Small intestine (tissue), 7 donors: ENCODE measurements at regions not wholly inside any gene's neighbourhood (a gene's known extent, or its start where the extent isn't known, plus 50 kb on each side); places are given as distances from the start of the nearest gene placed in this dataset.

Source experiments
- DNase-seq, 2 donors: peaks; one replicate each; pipeline versions ENCODE4 v3.0.0 to v3.0.0-alpha.2; 2013
- FAIRE-seq: peaks from 2 replicates; lab custom pipeline; 2012; peaks lifted over from hg19 to GRCh38; lab: Jason Lieb, UNC
- H3K27ac ChIP-seq, 3 donors: one replicate each; pipeline ENCODE4 v1.5.1; 2013; ENCODE audit warnings: low read length in 2 of 3, mild to moderate bottlenecking in 2 of 3, control low read depth in 1 of 3, inconsistent platforms in 1 of 3, low read depth in 1 of 3, moderate library complexity in 1 of 3
- H3K27me3 ChIP-seq, 3 donors: one replicate each; pipeline ENCODE4 v1.6.1; 2013; ENCODE audit warnings: low read length in 3 of 3, inconsistent platforms in 1 of 3; ENCODE audit not compliant: control insufficient read depth in 3 of 3, insufficient read depth in 3 of 3
- H3K36me3 ChIP-seq, 3 donors: one replicate each; pipeline ENCODE4 v1.6.1; 2013; ENCODE audit warnings: low read length in 3 of 3, inconsistent platforms in 1 of 3, low read depth in 1 of 3, mild to moderate bottlenecking in 1 of 3, moderate library complexity in 1 of 3; ENCODE audit not compliant: control insufficient read depth in 3 of 3, insufficient read depth in 2 of 3
- H3K4me1 ChIP-seq, 3 donors: one replicate each; pipeline ENCODE4 v1.6.1; 2013; ENCODE audit warnings: low read length in 2 of 3, inconsistent platforms in 1 of 3, low read depth in 1 of 3, mild to moderate bottlenecking in 1 of 3, moderate library complexity in 1 of 3; ENCODE audit not compliant: control insufficient read depth in 3 of 3, insufficient read depth in 2 of 3
- H3K4me3 ChIP-seq, 3 donors: one replicate each; pipeline ENCODE4 v1.5.1; 2013; ENCODE audit warnings: low read length in 3 of 3, control low read depth in 1 of 3, inconsistent platforms in 1 of 3, low read depth in 1 of 3, mild to moderate bottlenecking in 1 of 3, moderate library complexity in 1 of 3
- H3K9me3 ChIP-seq, 2 donors: one replicate each; pipeline ENCODE4 v1.6.1; 2013; ENCODE audit warnings: low read depth in 1 of 2, low read length in 1 of 2; ENCODE audit not compliant: control insufficient read depth in 2 of 2, insufficient read depth in 1 of 2
- WGBS, 3 donors: extraction: QIAGEN DNeasy Blood & Tissue Kit; methylation state at CpG; one replicate each; pipeline ENCODE4 v1.1.7; 2013; 5-methylcytosine and 5-hydroxymethylcytosine counted together
- donor health status: healthy with polysubstance abuse.
- donor health status: control.
- donor health status: control.
- donor health status: Bipolar disorder and iron deficiency.
- donor health status: healthy.

DNA sequence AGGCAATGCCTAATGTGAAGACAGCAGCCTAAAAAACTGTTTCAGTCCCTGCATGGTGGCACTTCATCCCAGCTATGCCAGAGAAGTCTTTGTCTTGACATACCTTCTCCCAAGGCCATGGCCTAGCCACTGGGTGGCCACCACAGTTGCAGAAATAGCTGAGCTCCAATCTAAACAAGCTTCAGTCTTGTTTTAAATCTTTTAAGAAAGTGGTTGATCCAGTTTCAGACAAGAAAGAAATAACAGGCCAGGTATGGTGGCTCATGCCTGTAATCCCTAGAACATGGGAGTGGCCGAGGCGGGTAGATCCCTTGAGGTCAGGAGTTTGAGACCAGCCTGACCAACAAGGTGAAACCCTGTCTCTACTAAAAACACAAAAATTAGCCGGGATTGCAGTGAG lies 600.0 kb upstream of the PLXNA2 start:
- no peak for DNase-seq
- H3K4me3 ChIP-seq, result no peak overlapping the region
- no peak for FAIRE-seq
- H3K9me3 ChIP-seq, result no peaks in the 10 kb centered on the region
- 79 to 92% (median 87%) methylated on average over 3 of the region's 3 CpGs for WGBS, 3 donors
- H3K27me3 ChIP-seq, result no peaks in the 10 kb centered on the region
- H3K36me3 ChIP-seq, result no peaks in the 10 kb centered on the region
- no peak overlapping the region for H3K27ac ChIP-seq
- H3K4me1 ChIP-seq, result no peaks in the 10 kb centered on the region

DNA sequence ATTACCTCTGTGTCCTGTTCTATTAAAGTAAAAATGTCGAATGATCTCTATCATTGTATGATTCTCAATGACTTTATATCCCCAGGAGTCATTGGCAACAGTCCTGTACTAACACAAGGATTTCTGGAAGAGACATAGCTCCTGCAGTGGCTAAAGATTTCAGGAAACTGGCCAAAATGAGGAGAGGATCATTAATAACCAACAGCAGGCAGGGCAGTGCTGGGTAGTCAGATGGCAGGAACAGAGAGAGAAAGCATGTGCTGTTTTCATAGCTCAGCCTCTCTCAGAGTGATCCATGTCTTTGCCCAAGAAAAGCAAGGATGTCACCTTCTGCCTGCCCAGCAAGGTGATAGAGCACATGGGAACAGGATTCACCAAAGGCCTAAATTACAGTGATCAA lies 604.7 kb upstream of the PLXNA2 start:
- Histone ChIP-seq H3K27me3 (no peaks in the 10 kb centered on the region), H3K36me3 (no peaks in the 10 kb centered on the region), H3K27ac (no peak overlapping the region), H3K4me1 (no peaks in the 10 kb centered on the region), H3K4me3 (no peak overlapping the region), H3K9me3 (no peaks in the 10 kb centered on the region)
- WGBS, 3 donors, result 62 to 76% (median 64%) methylated on average over 1 of the region's 1 CpG
- FAIRE-seq (no peak), DNase-seq (no peak)

DNA sequence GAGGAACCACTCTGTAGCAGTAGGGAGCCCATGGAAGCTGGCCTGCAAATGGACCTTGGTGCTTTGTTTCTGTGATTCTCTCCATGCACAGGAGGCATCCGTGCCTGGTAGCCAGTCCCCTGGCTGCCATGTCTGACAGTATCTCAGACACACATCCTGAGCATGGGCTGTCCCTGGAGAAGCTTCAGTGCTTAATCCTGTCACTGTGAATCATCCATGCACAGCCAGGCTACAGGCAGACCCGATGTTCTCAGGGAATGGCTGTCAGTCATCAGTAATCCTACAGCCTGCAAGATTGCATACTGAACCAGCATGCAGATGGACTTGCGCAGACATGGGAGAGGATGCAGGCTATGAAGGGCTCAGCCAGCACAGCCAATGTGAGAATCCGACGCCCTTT lies 606.3 kb upstream of the PLXNA2 start:
- Histone ChIP-seq H3K4me1 (no peaks in the 10 kb centered on the region), H3K27ac (no peak overlapping the region), H3K36me3 (no peaks in the 10 kb centered on the region), H3K27me3 (no peaks in the 10 kb centered on the region), H3K4me3 (no peak overlapping the region), H3K9me3 (no peaks in the 10 kb centered on the region)
- FAIRE-seq, result no peak
- DNase-seq, result no peak
- 81 to 87% (median 84%) methylated on average over 5 of the region's 5 CpGs for WGBS, 3 donors

DNA sequence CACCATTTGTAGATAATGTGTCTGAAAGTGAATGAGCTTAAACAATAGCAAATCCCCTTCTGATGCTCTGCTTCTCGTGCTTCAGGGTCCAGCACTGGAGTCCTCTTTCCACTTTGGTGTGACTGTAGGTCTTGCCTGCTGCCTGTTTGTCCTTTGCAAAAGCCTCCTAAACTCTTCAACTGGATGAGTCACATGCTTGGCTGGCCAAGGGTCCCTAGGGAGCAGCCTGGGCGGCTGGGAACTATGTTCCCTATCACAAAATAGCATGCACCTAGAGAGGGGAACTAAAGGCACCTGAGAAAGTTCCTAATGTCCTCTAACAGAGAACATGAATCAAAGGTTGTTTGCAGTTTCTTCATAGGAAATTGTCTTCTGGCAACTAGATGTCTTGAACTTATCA lies 607.2 kb upstream of the PLXNA2 start:
- H3K27ac ChIP-seq, result no peak overlapping the region

DNA sequence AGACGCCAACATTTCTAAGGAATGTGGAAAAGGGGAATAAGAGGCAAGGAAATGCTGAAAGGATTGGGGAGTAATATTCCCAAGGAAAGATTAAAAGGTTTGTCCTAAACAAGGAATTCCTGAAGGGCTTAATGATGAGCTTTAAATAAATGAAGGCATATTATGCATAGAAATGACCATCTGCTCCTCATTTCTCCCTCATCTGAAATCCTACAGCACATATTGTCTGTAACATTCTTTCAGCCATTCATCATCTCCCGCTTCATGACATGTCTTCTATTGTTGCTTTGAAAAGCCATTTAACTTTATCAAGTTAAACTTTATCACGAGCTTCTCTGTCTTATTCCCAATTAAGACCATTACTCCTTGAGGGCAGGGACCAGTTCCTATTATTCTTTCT lies 608.7 kb upstream of the PLXNA2 start:
- DNase-seq (no peak), FAIRE-seq (no peak)
- H3K27me3 ChIP-seq, result no peaks in the 10 kb centered on the region
- no peaks in the 10 kb centered on the region for H3K36me3 ChIP-seq
- no peaks in the 10 kb centered on the region for H3K9me3 ChIP-seq
- WGBS, 3 donors, result 72 to 82% (median 76%) methylated on average over 3 of the region's 3 CpGs
- no peaks in the 10 kb centered on the region for H3K4me1 ChIP-seq
- H3K27ac ChIP-seq, result no peak overlapping the region
- no peak overlapping the region for H3K4me3 ChIP-seq

More for the DNA sequence above, 607.2 kb upstream of the PLXNA2 start:
- FAIRE-seq, result no peak
- H3K4me3 ChIP-seq, result no peak overlapping the region
- H3K9me3 ChIP-seq, result no peaks in the 10 kb centered on the region
- no peaks in the 10 kb centered on the region for H3K36me3 ChIP-seq
- no peaks in the 10 kb centered on the region for H3K27me3 ChIP-seq
- no peaks in the 10 kb centered on the region for H3K4me1 ChIP-seq
- WGBS, 3 donors, result 55 to 76% (median 68%) methylated on average over 2 of the region's 2 CpGs
- no peak for DNase-seq

DNA sequence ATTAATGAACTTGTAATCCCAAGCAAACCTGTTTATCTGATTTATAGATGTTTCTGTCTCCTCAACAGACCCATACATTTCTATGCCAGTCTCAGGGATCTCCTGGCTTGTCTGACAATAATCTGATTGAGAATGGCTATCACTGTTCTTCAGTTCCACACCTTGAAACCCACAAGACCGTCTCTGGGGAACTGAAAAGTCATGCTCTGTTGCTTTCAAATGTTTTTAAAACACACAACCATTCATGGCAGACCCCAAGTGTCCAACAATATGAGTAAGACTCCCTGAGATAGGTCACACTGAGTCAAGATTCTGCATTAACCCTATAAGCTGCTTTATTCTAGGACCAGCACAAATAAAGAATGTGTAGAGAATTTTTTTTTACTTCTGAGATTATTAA lies 611.2 kb upstream of the PLXNA2 start:
- FAIRE-seq (no peak), DNase-seq (no peak)
- no peaks in the 10 kb centered on the region for H3K36me3 ChIP-seq
- 44 to 68% (median 52%) methylated on average over 1 of the region's 1 CpG for WGBS, 3 donors
- H3K4me3 ChIP-seq, result no peak overlapping the region
- H3K27ac ChIP-seq, result no peak overlapping the region
- H3K27me3 ChIP-seq, result no peaks in the 10 kb centered on the region
- no peaks in the 10 kb centered on the region for H3K4me1 ChIP-seq
- H3K9me3 ChIP-seq, result no peaks in the 10 kb centered on the region

DNA sequence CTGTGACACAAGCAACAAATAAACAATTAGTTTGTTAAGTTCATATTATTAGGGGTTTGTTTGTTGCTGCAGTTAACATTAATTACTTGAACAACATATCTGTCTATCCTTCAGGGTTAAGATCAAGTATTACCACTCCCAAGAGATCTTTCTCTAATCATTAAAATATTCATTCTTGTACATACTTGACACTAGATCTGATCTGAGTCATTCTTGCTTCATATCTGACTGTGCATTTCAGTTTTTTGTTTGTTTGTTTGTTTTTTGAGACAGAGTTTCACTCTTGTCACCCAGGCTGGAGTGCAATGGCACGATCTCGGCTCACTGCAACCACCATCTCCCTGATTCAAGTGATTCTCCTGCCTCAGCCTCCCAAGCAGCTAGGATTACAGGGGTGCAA lies 613.3 kb upstream of the PLXNA2 start:
- FAIRE-seq (no peak), DNase-seq (no peak)
- H3K27me3 ChIP-seq, result no peaks in the 10 kb centered on the region
- no peaks in the 10 kb centered on the region for H3K36me3 ChIP-seq
- H3K9me3 ChIP-seq, result no peaks in the 10 kb centered on the region
- H3K27ac ChIP-seq, result no peak overlapping the region
- WGBS, 3 donors, result 90 to 98% (median 96%) methylated on average over 2 of the region's 2 CpGs
- H3K4me3 ChIP-seq, result no peak overlapping the region
- no peaks in the 10 kb centered on the region for H3K4me1 ChIP-seq

DNA sequence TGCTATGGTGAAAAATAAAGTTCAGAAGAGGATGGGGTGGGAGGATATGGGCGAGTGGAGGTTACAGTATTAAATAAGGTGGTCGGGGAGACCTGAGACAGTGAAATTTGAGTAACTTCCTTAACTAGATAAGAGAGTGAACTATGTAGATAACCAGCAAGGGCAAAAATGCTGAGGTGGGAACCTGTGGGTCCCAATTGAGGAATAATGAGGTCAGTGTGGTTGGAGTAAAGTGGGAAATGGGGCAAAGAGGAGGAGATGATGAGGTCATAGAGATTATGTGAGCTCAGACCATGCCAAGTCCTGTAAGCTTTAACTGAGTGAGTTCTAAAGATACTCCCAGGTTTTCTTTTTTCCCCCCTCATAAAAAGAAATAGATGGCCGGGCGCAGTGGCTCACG lies 614.6 kb upstream of the PLXNA2 start:
- 62 to 81% (median 66%) methylated on average over 5 of the region's 5 CpGs for WGBS, 3 donors
- DNase-seq (no peak), FAIRE-seq (no peak)
- Histone ChIP-seq H3K36me3 (no peaks in the 10 kb centered on the region), H3K9me3 (no peaks in the 10 kb centered on the region), H3K4me3 (no peak overlapping the region), H3K27ac (no peak overlapping the region), H3K27me3 (no peaks in the 10 kb centered on the region), H3K4me1 (no peaks in the 10 kb centered on the region)

DNA sequence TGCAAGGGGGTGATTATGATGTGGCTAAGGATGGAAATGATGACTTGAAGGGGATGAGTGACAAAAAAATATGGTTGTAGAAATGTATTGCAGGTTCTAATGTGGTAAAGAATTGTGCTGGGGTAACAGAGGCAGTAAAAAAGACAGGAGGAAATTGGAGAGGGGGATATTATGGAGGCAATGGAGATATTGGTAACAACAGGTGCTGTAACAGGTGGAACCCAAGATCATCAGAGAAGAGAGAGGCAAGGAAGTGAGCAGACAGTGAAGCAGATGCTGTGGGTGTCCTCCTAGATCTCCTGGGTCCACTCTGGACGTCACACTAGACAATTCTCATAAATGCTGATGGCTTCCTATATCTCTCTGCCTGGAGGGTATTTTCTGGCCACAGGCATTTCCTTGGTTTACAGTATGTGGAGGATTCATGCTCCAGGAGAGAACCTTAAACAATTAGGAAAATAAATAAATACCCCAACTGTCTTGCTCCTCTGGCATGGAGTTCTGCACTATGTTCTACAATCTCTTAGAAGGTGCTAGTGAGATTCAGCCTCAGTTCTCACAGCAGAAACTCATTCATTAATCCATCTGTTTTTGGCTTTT lies 620.3 kb upstream of the PLXNA2 start:
- no peaks in the 10 kb centered on the region for H3K4me1 ChIP-seq
- no peak overlapping the region for H3K27ac ChIP-seq
- WGBS, 3 donors, result 42 to 47% (median 46%) methylated on average over 1 of the region's 1 CpG
- no peak overlapping the region for H3K4me3 ChIP-seq
- H3K9me3 ChIP-seq, result no peaks in the 10 kb centered on the region
- H3K36me3 ChIP-seq, result no peaks in the 10 kb centered on the region
- DNase-seq (no peak), FAIRE-seq (no peak)
- no peaks in the 10 kb centered on the region for H3K27me3 ChIP-seq
